Activated CD4-positive, alpha-beta memory T cell treated with anti-CD3 and anti-CD28 coated beads for 36 hours (primary cell): ENCODE measurements at regions not wholly inside any gene's neighbourhood (a gene's known extent, or its start where the extent isn't known, plus 50 kb on each side); places are given as distances from the start of the nearest gene placed in this dataset.
"Not testable (repeated sequence)": the region's sequence is repeated elsewhere in the genome, so short reads cannot be mapped to it uniquely, and the experiment has no call there.

Experiments
- CTCF ChIA-PET: fragments of 350-600 bp; sonication (Branson Sonifier 250); formaldehyde crosslinking; loops from one replicate; lab custom pipeline; 2021; ENCODE audit warnings: antibody characterized with exemption, inconsistent platforms; lab: Charles Lee
- POLR2A ChIA-PET: fragments of 350-600 bp; sonication (Branson Sonifier 250); formaldehyde crosslinking; loops from one replicate; lab custom pipeline; 2021; ENCODE audit warnings: antibody characterized with exemption; lab: Charles Lee
- DNase-seq: peaks from one replicate; pipeline ENCODE4 v3.0.0-alpha.2; 2020
- H3K27ac Mint-ChIP-seq: one replicate; pipeline ENCODE4 v1.8.0; 2021; ENCODE audit warnings: mixed read lengths
- H3K27me3 Mint-ChIP-seq: one replicate; pipeline ENCODE4 v1.8.0; 2021; ENCODE audit warnings: mixed read lengths
- H3K36me3 Mint-ChIP-seq: one replicate; pipeline ENCODE4 v1.8.0; 2021; ENCODE audit warnings: mixed read lengths
- H3K4me1 Mint-ChIP-seq: one replicate; pipeline ENCODE4 v1.8.0; 2021; ENCODE audit warnings: low read depth, mixed read lengths
- H3K4me3 Mint-ChIP-seq: one replicate; pipeline ENCODE4 v1.8.0; 2021; ENCODE audit warnings: mild to moderate bottlenecking, mixed read lengths
- H3K9me3 Mint-ChIP-seq: one replicate; pipeline ENCODE4 v1.8.0; 2021; ENCODE audit warnings: mixed read lengths
- intact Hi-C: fragments of 100-400 bp; cut with micrococcal nuclease; formaldehyde crosslinking; loops from one replicate; pipeline ENCODE4 v1.15.1; 2023

GRCh38 chr6:4645713-4646360, 130.4 kb upstream of the CDYL start:
- no peak overlapping the region for H3K27ac Mint-ChIP-seq

GRCh38 chr6:4644996-4645395, 131.2 kb upstream of the CDYL start:
- DNase-seq, result no peak
- POLR2A ChIA-PET, result no interaction called here
- H3K4me3 Mint-ChIP-seq, result no peak overlapping the region
- H3K27me3 Mint-ChIP-seq, result peaks cover 47% of the 10 kb centered on the region
- CTCF ChIA-PET, result no interaction called here
- no peaks in the 10 kb centered on the region for H3K9me3 Mint-ChIP-seq
- no peak overlapping the region for H3K27ac Mint-ChIP-seq
- H3K36me3 Mint-ChIP-seq, result no peaks in the 10 kb centered on the region
- intact Hi-C loops, result no loop called here
- H3K4me1 Mint-ChIP-seq, result peaks cover 10% of the 10 kb centered on the region

More at GRCh38 chr6:4645713-4646360, 130.4 kb upstream of the CDYL start:
- H3K27me3 Mint-ChIP-seq, result peaks cover 46% of the 10 kb centered on the region
- ChIA-PET CTCF (no interaction called here), POLR2A (no interaction called here)
- no peaks in the 10 kb centered on the region for H3K9me3 Mint-ChIP-seq
- intact Hi-C loops, result no loop called here
- peaks cover 10% of the 10 kb centered on the region for H3K4me1 Mint-ChIP-seq
- H3K4me3 Mint-ChIP-seq, result no peak overlapping the region
- no peaks in the 10 kb centered on the region for H3K36me3 Mint-ChIP-seq
- DNase-seq, result no peak

GRCh38 chr6:4641461-4641860, 134.7 kb upstream of the CDYL start:
- POLR2A ChIA-PET, result no interaction called here

GRCh38 chr6:4640139-4640538, 136.1 kb upstream of the CDYL start:
- Mint-ChIP-seq H3K36me3 (no peaks in the 10 kb centered on the region), H3K4me1 (peaks cover 21% of the 10 kb centered on the region), H3K4me3 (no peak overlapping the region), H3K27me3 (peaks cover 33% of the 10 kb centered on the region), H3K9me3 (peaks cover 12% of the 10 kb centered on the region), H3K27ac (no peak overlapping the region)
- intact Hi-C loops, result no loop called here
- no peak for DNase-seq
- ChIA-PET POLR2A (no interaction called here), CTCF (no interaction called here)

More at GRCh38 chr6:4641461-4641860, 134.7 kb upstream of the CDYL start:
- H3K36me3 Mint-ChIP-seq, result no peaks in the 10 kb centered on the region
- peaks cover 12% of the 10 kb centered on the region for H3K9me3 Mint-ChIP-seq
- peaks cover 34% of the 10 kb centered on the region for H3K27me3 Mint-ChIP-seq
- H3K4me3 Mint-ChIP-seq, result no peak overlapping the region
- H3K4me1 Mint-ChIP-seq, result peaks cover 21% of the 10 kb centered on the region
- intact Hi-C loops, result no loop called here
- DNase-seq, result no peak
- CTCF ChIA-PET, result no interaction called here
- no peak overlapping the region for H3K27ac Mint-ChIP-seq

- H3K9me3 Mint-ChIP-seq, result peaks cover 12% of the 10 kb centered on the region
- no peaks in the 10 kb centered on the region for H3K36me3 Mint-ChIP-seq
- no peak overlapping the region for H3K27ac Mint-ChIP-seq
- H3K27me3 Mint-ChIP-seq, result peaks cover 30% of the 10 kb centered on the region
- no peak overlapping the region for H3K4me3 Mint-ChIP-seq
- ChIA-PET CTCF (no interaction called here), POLR2A (interaction anchor here (0.7 kb wide), 1 partner anchor 300 kb away, joined by 3 read pairs; no protein-coding TSS in a partner anchor)
- H3K4me1 Mint-ChIP-seq, result peaks cover 21% of the 10 kb centered on the region
- DNase-seq, result no peak
- intact Hi-C loops, result loop anchor here (5.0 to 10.0 kb wide), 3 partner anchors 86 to 364 kb away; partner anchors contain the start of gene RPP40
These were observed 137.6 kb upstream of the CDYL start for GRCh38 chr6:4638641-4639040.

- no peaks in the 10 kb centered on the region for H3K36me3 Mint-ChIP-seq
- H3K27me3 Mint-ChIP-seq, result peaks cover 24% of the 10 kb centered on the region
- peak overlapping the region; percentile 51 for H3K27ac Mint-ChIP-seq
- ChIA-PET POLR2A (interaction anchor here (0.7 to 1.5 kb wide), 2 partner anchors 301 to 304 kb away, joined by 3 read pairs; no protein-coding TSS in a partner anchor), CTCF (interaction anchor here (0.8 kb wide), 1 partner anchor 305 kb away, joined by 3 read pairs; no protein-coding TSS in a partner anchor)
- intact Hi-C loops, result loop anchor here (1.0 to 10.0 kb wide), 5 partner anchors 86 to 364 kb away; partner anchors contain the start of gene RPP40
- H3K9me3 Mint-ChIP-seq, result peaks cover 12% of the 10 kb centered on the region
- no peak overlapping the region for H3K4me3 Mint-ChIP-seq
- peak; percentile 61 for DNase-seq
- H3K4me1 Mint-ChIP-seq, result peaks cover 21% of the 10 kb centered on the region
These were observed 138.3 kb upstream of the CDYL start for GRCh38 chr6:4637691-4638433.

GRCh38 chr6:4636881-4637224, 139.4 kb upstream of the CDYL start:
- H3K36me3 Mint-ChIP-seq, result no peaks in the 10 kb centered on the region
- H3K9me3 Mint-ChIP-seq, result peaks cover 16% of the 10 kb centered on the region
- CTCF ChIA-PET, result no interaction called here
- no peak for DNase-seq
- peaks cover 21% of the 10 kb centered on the region for H3K4me1 Mint-ChIP-seq
- intact Hi-C loops, result loop anchor here (1.0 to 10.0 kb wide), 5 partner anchors 85 to 365 kb away; partner anchors contain the start of gene RPP40
- H3K27me3 Mint-ChIP-seq, result peaks cover 23% of the 10 kb centered on the region
- H3K4me3 Mint-ChIP-seq, result no peak overlapping the region
- POLR2A ChIA-PET, result interaction anchor here (1.5 kb wide), 1 partner anchor 305 kb away, joined by 3 read pairs; no protein-coding TSS in a partner anchor
- no peak overlapping the region for H3K27ac Mint-ChIP-seq

GRCh38 chr6:4636191-4636880, 139.9 kb upstream of the CDYL start:
- CTCF ChIA-PET, result no interaction called here

GRCh38 chr6:4635666-4636065, 140.5 kb upstream of the CDYL start:
- intact Hi-C loops, result loop anchor here (5.0 to 10.0 kb wide), 3 partner anchors 83 to 367 kb away; partner anchors contain the start of gene RPP40
- ChIA-PET CTCF (no interaction called here), POLR2A (no interaction called here)
- Mint-ChIP-seq H3K27ac (no peak overlapping the region), H3K27me3 (peaks cover 15% of the 10 kb centered on the region), H3K4me3 (no peak overlapping the region), H3K9me3 (peaks cover 20% of the 10 kb centered on the region), H3K36me3 (peaks cover 1% of the 10 kb centered on the region), H3K4me1 (peaks cover 21% of the 10 kb centered on the region)
- DNase-seq, result no peak

More at GRCh38 chr6:4636191-4636880, 139.9 kb upstream of the CDYL start:
- H3K36me3 Mint-ChIP-seq, result no peaks in the 10 kb centered on the region
- DNase-seq, result no peak
- intact Hi-C loops, result loop anchor here (5.0 to 10.0 kb wide), 3 partner anchors 84 to 366 kb away; partner anchors contain the start of gene RPP40
- H3K9me3 Mint-ChIP-seq, result peaks cover 16% of the 10 kb centered on the region
- peaks cover 21% of the 10 kb centered on the region for H3K4me1 Mint-ChIP-seq
- H3K4me3 Mint-ChIP-seq, result no peak overlapping the region
- H3K27ac Mint-ChIP-seq, result no peak overlapping the region
- peaks cover 19% of the 10 kb centered on the region for H3K27me3 Mint-ChIP-seq
- POLR2A ChIA-PET, result no interaction called here

GRCh38 chr6:4632421-4632820, 143.8 kb upstream of the CDYL start:
- no peak for DNase-seq
- H3K27me3 Mint-ChIP-seq, result peaks cover 5% of the 10 kb centered on the region
- CTCF ChIA-PET, result no interaction called here
- peaks cover 7% of the 10 kb centered on the region for H3K4me1 Mint-ChIP-seq
- POLR2A ChIA-PET, result interaction anchor here (0.6 kb wide), 1 partner anchor 807 kb away, joined by 3 read pairs; no protein-coding TSS in a partner anchor
- H3K4me3 Mint-ChIP-seq, result no peak overlapping the region
- intact Hi-C loops, result loop anchor here (10.0 kb wide), 1 partner anchor 172 kb away; no protein-coding TSS in a partner anchor
- H3K36me3 Mint-ChIP-seq, result peaks cover 2% of the 10 kb centered on the region
- no peak overlapping the region for H3K27ac Mint-ChIP-seq
- H3K9me3 Mint-ChIP-seq, result peaks cover 31% of the 10 kb centered on the region

- H3K27me3 Mint-ChIP-seq, H3K4me3 Mint-ChIP-seq, H3K4me1 Mint-ChIP-seq, POLR2A ChIA-PET, CTCF ChIA-PET, DNase-seq, H3K27ac Mint-ChIP-seq, H3K36me3 Mint-ChIP-seq: not testable (repeated sequence)
- H3K9me3 Mint-ChIP-seq, result peaks cover 28% of the 10 kb centered on the region
- intact Hi-C loops, result loop anchor here (10.0 kb wide), 1 partner anchor 175 kb away; no protein-coding TSS in a partner anchor
These were observed 146.4 kb upstream of the CDYL start for GRCh38 chr6:4629789-4630188.
